ENCODE measurements at regions not wholly inside any gene's neighbourhood (a gene's known extent, or its start where the extent isn't known, plus 50 kb on each side); places are given as distances from the start of the nearest gene placed in this dataset.

GRCh38 chr13:90362707-90363106 is 984.8 kb upstream of the MIR17HG start:
- Histone ChIP-seq H3K27me3 (no peaks in the 10 kb centered on the region), H3K4me3 (no peak overlapping the region), H3K4me1 (no peaks in the 10 kb centered on the region), H3K9me3 (no peaks in the 10 kb centered on the region), H3K36me3 (no peaks in the 10 kb centered on the region), H3K27ac (no peak overlapping the region)
- DNase-seq = no peak
- intact Hi-C loops (cut with DNase I) = no loop called here
- TF ChIP-seq, protein P1, sequence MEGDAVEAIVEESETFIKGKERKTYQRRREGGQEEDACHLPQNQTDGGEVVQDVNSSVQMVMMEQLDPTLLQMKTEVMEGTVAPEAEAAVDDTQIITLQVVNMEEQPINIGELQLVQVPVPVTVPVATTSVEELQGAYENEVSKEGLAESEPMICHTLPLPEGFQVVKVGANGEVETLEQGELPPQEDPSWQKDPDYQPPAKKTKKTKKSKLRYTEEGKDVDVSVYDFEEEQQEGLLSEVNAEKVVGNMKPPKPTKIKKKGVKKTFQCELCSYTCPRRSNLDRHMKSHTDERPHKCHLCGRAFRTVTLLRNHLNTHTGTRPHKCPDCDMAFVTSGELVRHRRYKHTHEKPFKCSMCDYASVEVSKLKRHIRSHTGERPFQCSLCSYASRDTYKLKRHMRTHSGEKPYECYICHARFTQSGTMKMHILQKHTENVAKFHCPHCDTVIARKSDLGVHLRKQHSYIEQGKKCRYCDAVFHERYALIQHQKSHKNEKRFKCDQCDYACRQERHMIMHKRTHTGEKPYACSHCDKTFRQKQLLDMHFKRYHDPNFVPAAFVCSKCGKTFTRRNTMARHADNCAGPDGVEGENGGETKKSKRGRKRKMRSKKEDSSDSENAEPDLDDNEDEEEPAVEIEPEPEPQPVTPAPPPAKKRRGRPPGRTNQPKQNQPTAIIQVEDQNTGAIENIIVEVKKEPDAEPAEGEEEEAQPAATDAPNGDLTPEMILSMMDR (IDR thresholded peaks at IDR 0.05) = no peak
- TF ChIP-seq POLR2AphosphoS5 (IDR thresholded peaks at IDR 0.05) (no peak), EP300 (IDR thresholded peaks at IDR 0.05) (no peak), POLR2A (IDR thresholded peaks at IDR 0.05) (no peak)
- WGBS, 2 donors = 54 to 57% methylated on average over 1 of the region's 1 CpG

GRCh38 chr13:90365130-90365529 is 982.4 kb upstream of the MIR17HG start:
- intact Hi-C loops (cut with DNase I) = no loop called here
- WGBS, 2 donors = 89 to 91% methylated on average over 1 of the region's 1 CpG
- no peaks in the 10 kb centered on the region for H3K27me3 ChIP-seq
- TF ChIP-seq EP300 (IDR thresholded peaks at IDR 0.05) (no peak), POLR2A (IDR thresholded peaks at IDR 0.05) (no peak), POLR2AphosphoS5 (IDR thresholded peaks at IDR 0.05) (no peak)
- TF ChIP-seq, protein P1 (IDR thresholded peaks at IDR 0.05) = no peak
- no peaks in the 10 kb centered on the region for H3K4me1 ChIP-seq
- DNase-seq = no peak
- H3K36me3 ChIP-seq = no peaks in the 10 kb centered on the region
- H3K27ac ChIP-seq = no peak overlapping the region
- no peaks in the 10 kb centered on the region for H3K9me3 ChIP-seq
- H3K4me3 ChIP-seq = no peak overlapping the region

GRCh38 chr13:90374168-90374567 is 973.3 kb upstream of the MIR17HG start:
- Histone ChIP-seq H3K27ac (no peak overlapping the region), H3K36me3 (no peaks in the 10 kb centered on the region), H3K9me3 (no peaks in the 10 kb centered on the region), H3K4me3 (no peak overlapping the region), H3K27me3 (no peaks in the 10 kb centered on the region), H3K4me1 (no peaks in the 10 kb centered on the region)
- DNase-seq = no peak
- intact Hi-C loops (cut with DNase I) = no loop called here
- TF ChIP-seq POLR2AphosphoS5 (IDR thresholded peaks at IDR 0.05) = no peak

- Histone ChIP-seq H3K36me3 (no peaks in the 10 kb centered on the region), H3K27ac (no peak overlapping the region), H3K9me3 (no peaks in the 10 kb centered on the region), H3K4me1 (no peaks in the 10 kb centered on the region), H3K27me3 (no peaks in the 10 kb centered on the region), H3K4me3 (no peak overlapping the region)
- no peak for TF ChIP-seq EP300 (IDR thresholded peaks at IDR 0.05)
- no peak for TF ChIP-seq POLR2AphosphoS5 (IDR thresholded peaks at IDR 0.05)
- TF ChIP-seq, protein P1 (IDR thresholded peaks at IDR 0.05) = no peak
- 77 to 84% methylated on average over 4 of the region's 4 CpGs for WGBS, 2 donors
- no peak for DNase-seq
- intact Hi-C loops (cut with DNase I) = no loop called here
Measured at GRCh38 chr13:90375851-90376250, 971.6 kb upstream of the MIR17HG start.

DNA sequence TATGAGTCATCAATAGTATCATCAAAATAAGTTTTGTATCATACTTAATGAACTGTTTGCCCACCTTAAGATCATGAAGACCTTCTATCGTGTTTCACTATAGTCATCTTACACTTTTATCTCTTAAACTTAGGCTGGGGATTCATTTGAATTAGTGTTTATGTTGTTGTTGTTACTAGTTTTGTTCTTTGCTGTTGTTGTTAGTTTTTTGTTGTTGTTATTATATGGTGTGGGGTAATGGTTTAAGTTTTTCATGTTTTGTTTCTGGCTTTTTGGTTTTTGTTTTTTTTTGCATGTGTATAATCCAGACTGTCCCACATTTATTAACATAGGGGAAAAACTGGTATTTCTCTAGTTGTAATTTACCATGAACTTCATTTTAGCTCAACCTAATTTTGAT is 965.1 kb upstream of the MIR17HG start:
- no peak overlapping the region for H3K4me3 ChIP-seq
- intact Hi-C loops (cut with DNase I) = no loop called here
- no peak for DNase-seq
- WGBS, 2 donors = 92 to 93% methylated on average over 1 of the region's 1 CpG
- H3K36me3 ChIP-seq = no peaks in the 10 kb centered on the region
- no peaks in the 10 kb centered on the region for H3K4me1 ChIP-seq
- no peaks in the 10 kb centered on the region for H3K27me3 ChIP-seq
- TF ChIP-seq EP300 (IDR thresholded peaks at IDR 0.05) = no peak
- no peaks in the 10 kb centered on the region for H3K9me3 ChIP-seq
- H3K27ac ChIP-seq = no peak overlapping the region

- TF ChIP-seq POLR2A (IDR thresholded peaks at IDR 0.05) (no peak), POLR2AphosphoS5 (IDR thresholded peaks at IDR 0.05) (no peak), EP300 (IDR thresholded peaks at IDR 0.05) (no peak)
- TF ChIP-seq, protein P1 (IDR thresholded peaks at IDR 0.05) = no peak
- 39 to 77% methylated on average over 4 of the region's 4 CpGs for WGBS, 2 donors
- Histone ChIP-seq H3K27me3 (no peaks in the 10 kb centered on the region), H3K27ac (no peak overlapping the region), H3K36me3 (no peaks in the 10 kb centered on the region), H3K4me1 (no peaks in the 10 kb centered on the region), H3K4me3 (no peak overlapping the region), H3K9me3 (peaks cover 0 to under 1% (median 0%) of the 10 kb centered on the region in 4 donors)
- intact Hi-C loops (cut with DNase I) = no loop called here
- DNase-seq = no peak
Measured at GRCh38 chr13:90385781-90386489, 961.6 kb upstream of the MIR17HG start.

All from sigmoid colon (tissue), 6 donors.